ENCODE measurements at regions not wholly inside any gene's neighbourhood (a gene's known extent, or its start where the extent isn't known, plus 50 kb on each side); places are given as distances from the start of the nearest gene placed in this dataset.

GRCh38 chr1:227403535-227403934 lies 85.2 kb upstream of the CDC42BPA start:
- peaks cover 0 to 5% of the 10 kb centered on the region in 2 donors for H3K4me1 ChIP-seq (ENCODE audit: control insufficient read depth in 1 of 2, low read depth in 2 of 2)
- H3K9me3 ChIP-seq: no peaks in the 10 kb centered on the region
- no peak overlapping the region for H3K27ac ChIP-seq
- H3K4me3 ChIP-seq: no peak overlapping the region
- DNase-seq (ENCODE audit: low spot score) (no peak), ATAC-seq (ENCODE audit: insufficient number of reproducible peaks, low FRiP score, low read depth) (no peak)
- no peak for TF ChIP-seq CTCF (IDR thresholded peaks at IDR 0.05)
- H3K36me3 ChIP-seq: no peaks in the 10 kb centered on the region
- H3K27me3 ChIP-seq (replicated peaks; ENCODE audit: insufficient read depth): no peaks in the 10 kb centered on the region

GRCh38 chr1:227401562-227402342 lies 83.5 kb upstream of the CDC42BPA start:
- no peak for TF ChIP-seq CTCF (IDR thresholded peaks at IDR 0.05)
- Histone ChIP-seq H3K27me3 (replicated peaks; ENCODE audit: insufficient read depth) (no peaks in the 10 kb centered on the region), H3K36me3 (no peaks in the 10 kb centered on the region), H3K27ac (no peak overlapping the region), H3K4me3 (no peak overlapping the region), H3K4me1 (ENCODE audit: control insufficient read depth in 1 of 2, low read depth in 2 of 2) (peaks cover 0 to 18% of the 10 kb centered on the region in 2 donors), H3K9me3 (no peaks in the 10 kb centered on the region)
- no peak for ATAC-seq (ENCODE audit: insufficient number of reproducible peaks, low FRiP score, low read depth)
- DNase-seq (ENCODE audit: low spot score): no peak

- TF ChIP-seq CTCF (IDR thresholded peaks at IDR 0.05): no peak
- H3K27ac ChIP-seq: no peak overlapping the region
Measured at GRCh38 chr1:227399152-227399730, 80.9 kb upstream of the CDC42BPA start.

GRCh38 chr1:227397354-227397978 lies 79.2 kb upstream of the CDC42BPA start:
- no peak overlapping the region for H3K4me3 ChIP-seq
- no peaks in the 10 kb centered on the region for H3K9me3 ChIP-seq
- H3K27me3 ChIP-seq (replicated peaks; ENCODE audit: insufficient read depth): no peaks in the 10 kb centered on the region
- TF ChIP-seq CTCF (IDR thresholded peaks at IDR 0.05): no peak
- H3K4me1 ChIP-seq (ENCODE audit: control insufficient read depth in 1 of 2, low read depth in 2 of 2): peaks cover 0 to 18% of the 10 kb centered on the region in 2 donors
- no peak overlapping the region for H3K27ac ChIP-seq
- no peaks in the 10 kb centered on the region for H3K36me3 ChIP-seq
- no peak for DNase-seq (ENCODE audit: low spot score)
- ATAC-seq (ENCODE audit: insufficient number of reproducible peaks, low FRiP score, low read depth): no peak

More at GRCh38 chr1:227399152-227399730, 80.9 kb upstream of the CDC42BPA start:
- no peak for DNase-seq (ENCODE audit: low spot score)
- Histone ChIP-seq H3K4me1 (ENCODE audit: control insufficient read depth in 1 of 2, low read depth in 2 of 2) (peaks cover 0 to 18% of the 10 kb centered on the region in 2 donors), H3K36me3 (no peaks in the 10 kb centered on the region), H3K4me3 (no peak overlapping the region), H3K27me3 (replicated peaks; ENCODE audit: insufficient read depth) (no peaks in the 10 kb centered on the region), H3K9me3 (no peaks in the 10 kb centered on the region)
- ATAC-seq (ENCODE audit: insufficient number of reproducible peaks, low FRiP score, low read depth): no peak
